Thoracic aorta (tissue), 2 donors: ENCODE measurements at regions not wholly inside any gene's neighbourhood (a gene's known extent, or its start where the extent isn't known, plus 50 kb on each side); places are given as distances from the start of the nearest gene placed in this dataset.

Experiments
- ATAC-seq: fragments of 150-250 bp; one replicate; pipeline ENCODE4 v1.8.0; 2017; ENCODE audit warnings: low read depth; ENCODE audit not compliant: insufficient number of reproducible peaks, low FRiP score
- DNase-seq: peaks from one replicate; pipeline ENCODE4 v3.0.0-alpha.2; 2020; ENCODE audit warnings: low spot score
- H3K27ac ChIP-seq, 2 donors: fragments of 200-600 bp; sonication (generic); 1 replicate in 1 of 2; 2 replicates in 1 of 2; pipeline ENCODE4 v1.5.1; 2016; ENCODE audit warnings: mild to moderate bottlenecking in 2 of 2, moderate library complexity in 2 of 2
- H3K27me3 ChIP-seq: fragments of 200-600 bp; sonication (generic); replicated peaks from 2 replicates; pipeline ENCODE4 v1.6.0; 2016; ENCODE audit warnings: mild to moderate bottlenecking; ENCODE audit not compliant: insufficient read depth
- H3K36me3 ChIP-seq: fragments of 200-600 bp; sonication (generic); one replicate; pipeline ENCODE4 v1.5.1; 2016
- H3K4me1 ChIP-seq, 2 donors: fragments of 200-600 bp; sonication (generic); 1 replicate in 1 of 2; 2 replicates in 1 of 2; pipeline versions ENCODE4 v1.5.1 to v1.6.0; 2016; ENCODE audit warnings: low read depth in 2 of 2, mild to moderate bottlenecking in 1 of 2; ENCODE audit not compliant: control insufficient read depth in 1 of 2
- H3K4me3 ChIP-seq: fragments of 200-600 bp; sonication (generic); 2 replicates; pipeline ENCODE4 v1.5.1; 2016; ENCODE audit warnings: mild to moderate bottlenecking
- H3K9me3 ChIP-seq: fragments of 200-600 bp; sonication (generic); 2 replicates; pipeline ENCODE4 v1.5.1; 2016
- CTCF ChIP-seq: fragments of 200-600 bp; sonication (generic); IDR thresholded peaks from one replicate; pipeline ENCODE4 v1.5.1; 2019; ENCODE audit warnings: antibody characterized with exemption

- TF ChIP-seq CTCF: no peak
- no peaks in the 10 kb centered on the region for H3K9me3 ChIP-seq
- H3K36me3 ChIP-seq: no peaks in the 10 kb centered on the region
- H3K4me3 ChIP-seq: no peak overlapping the region
- DNase-seq (no peak), ATAC-seq (no peak)
- H3K27ac ChIP-seq: no peak overlapping the region
- H3K4me1 ChIP-seq: no peaks in the 10 kb centered on the region
- no peaks in the 10 kb centered on the region for H3K27me3 ChIP-seq
Measured at GRCh38 chr16:8299635-8300034, 290.7 kb downstream of the TMEM114 start.

- no peaks in the 10 kb centered on the region for H3K27me3 ChIP-seq
- no peaks in the 10 kb centered on the region for H3K4me1 ChIP-seq
- H3K27ac ChIP-seq: no peak overlapping the region
- H3K36me3 ChIP-seq: no peaks in the 10 kb centered on the region
- DNase-seq (no peak), ATAC-seq (no peak)
- no peak for TF ChIP-seq CTCF
- no peak overlapping the region for H3K4me3 ChIP-seq
- no peaks in the 10 kb centered on the region for H3K9me3 ChIP-seq
Measured at GRCh38 chr16:8295513-8296237, 294.6 kb downstream of the TMEM114 start.

- DNase-seq: no peak
- Histone ChIP-seq H3K4me1 (no peaks in the 10 kb centered on the region), H3K27me3 (no peaks in the 10 kb centered on the region), H3K36me3 (no peaks in the 10 kb centered on the region), H3K4me3 (no peak overlapping the region), H3K9me3 (no peaks in the 10 kb centered on the region), H3K27ac (no peak overlapping the region)
- no peak for TF ChIP-seq CTCF
- no peak for ATAC-seq
Measured at GRCh38 chr16:8293413-8293812, 296.9 kb downstream of the TMEM114 start.

- Histone ChIP-seq H3K9me3 (no peaks in the 10 kb centered on the region), H3K4me3 (no peak overlapping the region), H3K27ac (no peak overlapping the region), H3K4me1 (no peaks in the 10 kb centered on the region), H3K27me3 (no peaks in the 10 kb centered on the region), H3K36me3 (no peaks in the 10 kb centered on the region)
- DNase-seq: no peak
- TF ChIP-seq CTCF: no peak
- ATAC-seq: no peak
Measured at GRCh38 chr16:8292271-8292670, 298.0 kb downstream of the TMEM114 start.

DNA sequence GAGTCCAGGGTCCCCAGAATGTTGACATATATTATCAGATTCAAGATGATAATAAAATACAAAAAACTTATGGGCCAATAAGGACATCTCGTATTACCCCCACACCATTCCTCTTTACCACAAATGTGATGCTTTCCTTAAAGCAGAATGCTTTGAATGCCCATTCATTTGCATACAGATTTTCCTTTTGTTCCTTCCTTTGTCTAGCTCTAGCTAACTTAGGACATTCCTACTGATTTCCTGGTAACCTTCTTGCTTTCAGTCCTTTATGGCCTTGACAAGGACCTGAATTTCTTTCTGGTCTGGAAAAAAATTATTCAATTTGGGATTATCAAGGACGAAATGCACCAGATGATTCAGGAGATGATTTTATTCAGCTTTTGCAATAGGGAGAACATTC lies 304.0 kb downstream of the TMEM114 start:
- no peak for TF ChIP-seq CTCF
- no peaks in the 10 kb centered on the region for H3K27me3 ChIP-seq
- H3K27ac ChIP-seq: no peak overlapping the region
- H3K36me3 ChIP-seq: no peaks in the 10 kb centered on the region
- DNase-seq (no peak), ATAC-seq (no peak)
- no peaks in the 10 kb centered on the region for H3K4me1 ChIP-seq
- no peak overlapping the region for H3K4me3 ChIP-seq
- H3K9me3 ChIP-seq: no peaks in the 10 kb centered on the region
